ENCODE measurements at regions not wholly inside any gene's neighbourhood (a gene's known extent, or its start where the extent isn't known, plus 50 kb on each side); places are given as distances from the start of the nearest gene placed in this dataset.

GRCh38 chr18:70429847-70430500 is 141.1 kb downstream of the SOCS6 start:
- H3K4me1 ChIP-seq, result no peaks in the 10 kb centered on the region
- TF ChIP-seq CTCF (IDR thresholded peaks at IDR 0.05), result no peak
- no peak for TF ChIP-seq POLR2A (IDR thresholded peaks at IDR 0.05)
- intact Hi-C loops (cut with DNase I; ENCODE audit: low total_unique reads), result loop anchor here (5.0 kb wide), 1 partner anchor 223 kb away; the partner anchor contains the start of gene RTTN
- DNase-seq, result no peak
- H3K27me3 ChIP-seq, result no peaks in the 10 kb centered on the region
- H3K36me3 ChIP-seq, result no peaks in the 10 kb centered on the region
- H3K27ac ChIP-seq, result no peak overlapping the region
- no peaks in the 10 kb centered on the region for H3K9me3 ChIP-seq
- H3K4me3 ChIP-seq, result no peak overlapping the region

- Histone ChIP-seq H3K4me1 (no peaks in the 10 kb centered on the region), H3K36me3 (no peaks in the 10 kb centered on the region), H3K27ac (no peak overlapping the region), H3K27me3 (no peaks in the 10 kb centered on the region), H3K4me3 (no peak overlapping the region), H3K9me3 (no peaks in the 10 kb centered on the region)
- intact Hi-C loops (cut with DNase I; ENCODE audit: low total_unique reads), result loop anchor here (5.0 kb wide), 1 partner anchor 221 kb away; the partner anchor contains the start of gene RTTN
- TF ChIP-seq POLR2A (IDR thresholded peaks at IDR 0.05) (no peak), CTCF (IDR thresholded peaks at IDR 0.05) (no peak)
- no peak for DNase-seq
Observed at GRCh38 chr18:70428439-70428838, 139.6 kb downstream of the SOCS6 start.

- Histone ChIP-seq H3K4me3 (no peak overlapping the region), H3K36me3 (no peaks in the 10 kb centered on the region), H3K27me3 (no peaks in the 10 kb centered on the region), H3K4me1 (no peaks in the 10 kb centered on the region), H3K27ac (no peak overlapping the region), H3K9me3 (no peaks in the 10 kb centered on the region)
- TF ChIP-seq POLR2A (IDR thresholded peaks at IDR 0.05) (no peak), CTCF (IDR thresholded peaks at IDR 0.05) (no peak)
- intact Hi-C loops (cut with DNase I; ENCODE audit: low total_unique reads), result loop anchor here (5.0 kb wide), 1 partner anchor 220 kb away; the partner anchor contains the start of gene RTTN
- DNase-seq, result no peak
Observed at GRCh38 chr18:70426818-70427217, 138.0 kb downstream of the SOCS6 start.

- H3K27ac ChIP-seq, result no peak overlapping the region
- no peaks in the 10 kb centered on the region for H3K27me3 ChIP-seq
- no peaks in the 10 kb centered on the region for H3K4me1 ChIP-seq
- no peaks in the 10 kb centered on the region for H3K36me3 ChIP-seq
- TF ChIP-seq CTCF (IDR thresholded peaks at IDR 0.05) (no peak), POLR2A (IDR thresholded peaks at IDR 0.05) (no peak)
- no peaks in the 10 kb centered on the region for H3K9me3 ChIP-seq
- no peak for DNase-seq
- no peak overlapping the region for H3K4me3 ChIP-seq
- intact Hi-C loops (cut with DNase I; ENCODE audit: low total_unique reads), result loop anchor here (5.0 kb wide), 1 partner anchor 218 kb away; the partner anchor contains the start of gene RTTN
Observed at GRCh38 chr18:70425236-70425635, 136.4 kb downstream of the SOCS6 start.

GRCh38 chr18:70423988-70424387 is 135.1 kb downstream of the SOCS6 start:
- no peaks in the 10 kb centered on the region for H3K36me3 ChIP-seq
- H3K27me3 ChIP-seq, result no peaks in the 10 kb centered on the region
- intact Hi-C loops (cut with DNase I; ENCODE audit: low total_unique reads), result no loop called here
- no peak for DNase-seq
- H3K27ac ChIP-seq, result no peak overlapping the region
- no peak overlapping the region for H3K4me3 ChIP-seq
- no peaks in the 10 kb centered on the region for H3K9me3 ChIP-seq
- H3K4me1 ChIP-seq, result no peaks in the 10 kb centered on the region
- TF ChIP-seq POLR2A (IDR thresholded peaks at IDR 0.05) (no peak), CTCF (IDR thresholded peaks at IDR 0.05) (no peak)

All from uterus (tissue), 3 donors.